ENCODE measurements at regions not wholly inside any gene's neighbourhood (a gene's known extent, or its start where the extent isn't known, plus 50 kb on each side); places are given as distances from the start of the nearest gene placed in this dataset.

DNA sequence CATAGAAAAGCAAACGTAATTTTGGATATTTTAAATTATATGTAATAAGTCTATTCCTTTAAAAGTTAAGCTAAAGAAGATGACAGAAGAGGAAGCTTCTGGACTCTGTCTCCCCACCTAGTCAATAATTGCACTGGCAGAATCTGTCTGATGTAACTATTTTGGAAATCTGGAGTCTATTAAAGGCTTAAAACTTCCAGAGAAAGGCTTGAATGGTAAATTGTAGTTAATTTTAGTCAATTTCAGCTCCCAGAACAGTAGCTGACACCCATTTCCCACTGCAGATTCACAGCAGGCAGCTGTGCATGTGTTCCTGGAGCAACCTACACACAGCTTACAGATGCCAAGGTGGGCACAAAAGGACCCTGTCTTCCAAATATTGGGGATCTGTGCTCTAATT lies 304.1 kb downstream of the PCDH20 start:
- H3K27ac Mint-ChIP-seq: no peak overlapping the region
- TF ChIP-seq CTCF (IDR thresholded peaks at IDR 0.05; ENCODE audit: unreplicated experiment): no peak
- no peak for DNase-seq (ENCODE audit: low spot score, unreplicated experiment)
- no peaks in the 10 kb centered on the region for H3K27me3 Mint-ChIP-seq
- no peaks in the 10 kb centered on the region for H3K36me3 Mint-ChIP-seq (ENCODE audit: insufficient read depth)
- H3K4me3 Mint-ChIP-seq (ENCODE audit: low read depth): no peak overlapping the region
- no peaks in the 10 kb centered on the region for H3K4me1 Mint-ChIP-seq (ENCODE audit: low read depth)
- peaks cover 9% of the 10 kb centered on the region for H3K9me3 Mint-ChIP-seq (ENCODE audit: low read depth)

GRCh38 chr13:61110732-61111131 lies 304.9 kb downstream of the PCDH20 start:
- H3K4me3 Mint-ChIP-seq (ENCODE audit: low read depth): no peak overlapping the region
- H3K36me3 Mint-ChIP-seq (ENCODE audit: insufficient read depth): no peaks in the 10 kb centered on the region
- peaks cover 6% of the 10 kb centered on the region for H3K9me3 Mint-ChIP-seq (ENCODE audit: low read depth)
- no peaks in the 10 kb centered on the region for H3K27me3 Mint-ChIP-seq
- H3K4me1 Mint-ChIP-seq (ENCODE audit: low read depth): no peaks in the 10 kb centered on the region
- DNase-seq (ENCODE audit: low spot score, unreplicated experiment): no peak
- H3K27ac Mint-ChIP-seq: no peak overlapping the region
- no peak for TF ChIP-seq CTCF (IDR thresholded peaks at IDR 0.05; ENCODE audit: unreplicated experiment)

GRCh38 chr13:61109741-61110140 lies 305.9 kb downstream of the PCDH20 start:
- no peaks in the 10 kb centered on the region for H3K27me3 Mint-ChIP-seq
- no peak overlapping the region for H3K27ac Mint-ChIP-seq
- H3K36me3 Mint-ChIP-seq (ENCODE audit: insufficient read depth): no peaks in the 10 kb centered on the region
- no peak for DNase-seq (ENCODE audit: low spot score, unreplicated experiment)
- H3K4me1 Mint-ChIP-seq (ENCODE audit: low read depth): no peaks in the 10 kb centered on the region
- no peak overlapping the region for H3K4me3 Mint-ChIP-seq (ENCODE audit: low read depth)
- TF ChIP-seq CTCF (IDR thresholded peaks at IDR 0.05; ENCODE audit: unreplicated experiment): no peak
- peaks cover under 1% of the 10 kb centered on the region for H3K9me3 Mint-ChIP-seq (ENCODE audit: low read depth)

GRCh38 chr13:61107989-61108388 lies 307.7 kb downstream of the PCDH20 start:
- Mint-ChIP-seq H3K9me3 (ENCODE audit: low read depth) (no peaks in the 10 kb centered on the region), H3K4me1 (ENCODE audit: low read depth) (no peaks in the 10 kb centered on the region), H3K4me3 (ENCODE audit: low read depth) (no peak overlapping the region), H3K27ac (no peak overlapping the region), H3K36me3 (ENCODE audit: insufficient read depth) (no peaks in the 10 kb centered on the region), H3K27me3 (no peaks in the 10 kb centered on the region)
- DNase-seq (ENCODE audit: low spot score, unreplicated experiment): no peak
- no peak for TF ChIP-seq CTCF (IDR thresholded peaks at IDR 0.05; ENCODE audit: unreplicated experiment)

- Mint-ChIP-seq H3K36me3 (ENCODE audit: insufficient read depth) (no peaks in the 10 kb centered on the region), H3K27ac (no peak overlapping the region)
These were observed 319.8 kb downstream of the PCDH20 start for GRCh38 chr13:61095885-61096284.

More at GRCh38 chr13:61095885-61096284, 319.8 kb downstream of the PCDH20 start:
- H3K27me3 Mint-ChIP-seq: peaks cover 13% of the 10 kb centered on the region
- H3K4me1 Mint-ChIP-seq (ENCODE audit: low read depth): peaks cover 15% of the 10 kb centered on the region
- DNase-seq (ENCODE audit: low spot score, unreplicated experiment): no peak
- H3K4me3 Mint-ChIP-seq (ENCODE audit: low read depth): no peak overlapping the region
- H3K9me3 Mint-ChIP-seq (ENCODE audit: low read depth): no peaks in the 10 kb centered on the region
- TF ChIP-seq CTCF (IDR thresholded peaks at IDR 0.05; ENCODE audit: unreplicated experiment): no peak

Data from progenitor cell of endocrine pancreas (in vitro differentiated cells).